Panc1 (cell line): ENCODE measurements at regions not wholly inside any gene's neighbourhood (a gene's known extent, or its start where the extent isn't known, plus 50 kb on each side); places are given as distances from the start of the nearest gene placed in this dataset.
A peak's percentile ranks its signal among the peaks of the same experiment; 100 is the strongest.

ENCODE experiments used
- ATAC-seq: fragments of 200-7000 bp; cut with Tn5 transposase; 2 replicates; pipeline ENCODE4 v1.9.1; 2020; ENCODE audit warnings: mild to moderate bottlenecking, moderate library complexity
- BruUV-seq: library from RNA; stranded (reverse); fragments of 400-500 nt; replicated peaks from 2 replicates; lab custom pipeline; 2021; lab: Mats Ljungman, UMichigan
- CTCF ChIA-PET: fragments of 300-600 bp; sonication (Branson Sonifier 250); formaldehyde crosslinking; loops from one replicate; lab custom pipeline; 2022; ENCODE audit warnings: antibody characterized with exemption; lab: Charles Lee
- POLR2A ChIA-PET: fragments of 300-600 bp; sonication (Branson Sonifier 250); formaldehyde crosslinking; loops from one replicate; lab custom pipeline; 2022; ENCODE audit warnings: antibody characterized with exemption; lab: Charles Lee
- DNase-seq: peaks from one replicate; pipeline ENCODE4 v3.0.0-alpha.2; 2010; ENCODE audit warnings: low read depth, low spot score
- H3K27ac ChIP-seq: 2 replicates; pipeline ENCODE4 v1.5.1; 2011; ENCODE audit warnings: mild to moderate bottlenecking, low read length, inconsistent platforms
- H3K27me3 ChIP-seq: fragments of 200-500 bp; sonication (Bioruptor generic); 2 replicates; pipeline ENCODE4 v1.6.0; 2014; ENCODE audit warnings: low read length, inconsistent platforms; ENCODE audit not compliant: control insufficient read depth, insufficient read depth
- H3K36me3 ChIP-seq: fragments of 200-500 bp; sonication (Bioruptor generic); 2 replicates; pipeline ENCODE4 v1.5.1; 2014; ENCODE audit warnings: inconsistent platforms, mild to moderate bottlenecking, low read length, moderate library complexity; ENCODE audit not compliant: control insufficient read depth, insufficient read depth
- H3K4me1 ChIP-seq: 2 replicates; pipeline ENCODE4 v1.5.1; 2011; ENCODE audit warnings: inconsistent platforms, mild to moderate bottlenecking, low read length, moderate library complexity; ENCODE audit not compliant: control insufficient read depth, insufficient read depth
- H3K4me3 ChIP-seq, 2 experiments: 2 replicates each; pipeline ENCODE4 v1.5.1; 2011 to 2012; ENCODE audit warnings: low read depth in 2 of 2, low read length in 2 of 2, mild to moderate bottlenecking in 2 of 2, inconsistent platforms in 1 of 2, moderate library complexity in 1 of 2
- H3K9me3 ChIP-seq: fragments of 200-500 bp; sonication (Bioruptor generic); 2 replicates; pipeline ENCODE4 v1.5.1; 2014; ENCODE audit warnings: low read depth, mild to moderate bottlenecking, inconsistent platforms, low read length, moderate library complexity; ENCODE audit not compliant: control insufficient read depth, insufficient read depth
- CTCF ChIP-seq: fragments of 450-650 bp; IDR thresholded peaks from 2 replicates; pipeline ENCODE4 v1.5.1; 2017; ENCODE audit warnings: mild to moderate bottlenecking
- POLR2AphosphoS5 ChIP-seq: IDR thresholded peaks from 2 replicates; pipeline ENCODE4 v1.6.1; 2012; ENCODE audit warnings: mild to moderate bottlenecking, low read depth, low read length, moderate library complexity
- SIN3A ChIP-seq: IDR thresholded peaks from 2 replicates; pipeline ENCODE4 v1.6.1; 2012; ENCODE audit warnings: low read depth, mild to moderate bottlenecking, low read length, moderate library complexity, borderline replicate concordance; ENCODE audit not compliant: insufficient read depth
- TCF7L2 ChIP-seq: IDR thresholded peaks from 2 replicates; pipeline ENCODE4 v1.6.1; 2011; ENCODE audit warnings: mild to moderate bottlenecking, low read depth, low read length, inconsistent platforms
- in situ Hi-C: cut with HindIII; loops from 2 replicates; pipeline ENCODE4 v1.10.0; 2016; ENCODE audit warnings: low sequenced_read_pairs, low pct_unique_long_range_greater_than_20kb
- intact Hi-C: fragments of 100-400 bp; cut with micrococcal nuclease; formaldehyde crosslinking; loops from one replicate; pipeline ENCODE4 v1.10.0; 2022; ENCODE audit not compliant: unreplicated experiment
- TF ChIP-seq, protein P1 (sequence below), 2 experiments: IDR thresholded peaks; 2 replicates each; pipeline ENCODE4 v1.6.1; 2011 to 2012; ENCODE audit warnings: low read depth in 2 of 2, control low read depth in 1 of 2, low read length in 1 of 2, mild to moderate bottlenecking in 1 of 2, moderate library complexity in 1 of 2; ENCODE audit not compliant: insufficient read depth in 1 of 2

DNA sequence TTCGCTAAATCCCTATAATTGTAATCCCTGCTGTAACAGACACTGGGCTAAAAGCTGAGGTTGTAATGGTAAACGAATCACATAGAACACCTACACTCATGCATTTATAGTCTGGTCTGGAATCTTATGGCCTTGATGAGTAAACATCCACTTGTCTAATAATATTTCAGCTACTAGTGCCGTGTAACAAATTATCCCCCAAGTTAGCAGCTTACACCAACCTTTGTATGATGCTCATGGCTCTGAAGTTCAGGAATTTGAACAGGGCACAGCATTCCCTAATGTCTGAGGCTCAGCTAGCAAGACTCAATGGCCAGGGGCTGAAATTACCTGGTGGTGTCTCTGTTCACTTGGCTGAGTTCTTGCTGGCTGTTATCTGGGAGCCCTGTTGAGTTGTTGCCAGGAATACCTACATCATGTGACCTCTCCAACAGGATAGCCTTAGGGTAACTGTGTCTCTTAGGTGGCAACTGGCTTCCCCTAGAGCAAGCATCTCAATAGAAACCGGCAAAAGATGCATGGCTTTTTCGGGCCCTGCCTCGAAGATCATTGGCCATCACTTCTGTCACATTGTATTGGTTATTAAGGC, 100.9 kb upstream of the TMEM170B start:
- Histone ChIP-seq H3K36me3 (no peaks in the 10 kb centered on the region), H3K4me3 (no peak overlapping the region), H3K9me3 (no peaks in the 10 kb centered on the region), H3K27me3 (no peaks in the 10 kb centered on the region), H3K4me1 (no peaks in the 10 kb centered on the region), H3K27ac (no peak overlapping the region)
- TF ChIP-seq, protein P1, sequence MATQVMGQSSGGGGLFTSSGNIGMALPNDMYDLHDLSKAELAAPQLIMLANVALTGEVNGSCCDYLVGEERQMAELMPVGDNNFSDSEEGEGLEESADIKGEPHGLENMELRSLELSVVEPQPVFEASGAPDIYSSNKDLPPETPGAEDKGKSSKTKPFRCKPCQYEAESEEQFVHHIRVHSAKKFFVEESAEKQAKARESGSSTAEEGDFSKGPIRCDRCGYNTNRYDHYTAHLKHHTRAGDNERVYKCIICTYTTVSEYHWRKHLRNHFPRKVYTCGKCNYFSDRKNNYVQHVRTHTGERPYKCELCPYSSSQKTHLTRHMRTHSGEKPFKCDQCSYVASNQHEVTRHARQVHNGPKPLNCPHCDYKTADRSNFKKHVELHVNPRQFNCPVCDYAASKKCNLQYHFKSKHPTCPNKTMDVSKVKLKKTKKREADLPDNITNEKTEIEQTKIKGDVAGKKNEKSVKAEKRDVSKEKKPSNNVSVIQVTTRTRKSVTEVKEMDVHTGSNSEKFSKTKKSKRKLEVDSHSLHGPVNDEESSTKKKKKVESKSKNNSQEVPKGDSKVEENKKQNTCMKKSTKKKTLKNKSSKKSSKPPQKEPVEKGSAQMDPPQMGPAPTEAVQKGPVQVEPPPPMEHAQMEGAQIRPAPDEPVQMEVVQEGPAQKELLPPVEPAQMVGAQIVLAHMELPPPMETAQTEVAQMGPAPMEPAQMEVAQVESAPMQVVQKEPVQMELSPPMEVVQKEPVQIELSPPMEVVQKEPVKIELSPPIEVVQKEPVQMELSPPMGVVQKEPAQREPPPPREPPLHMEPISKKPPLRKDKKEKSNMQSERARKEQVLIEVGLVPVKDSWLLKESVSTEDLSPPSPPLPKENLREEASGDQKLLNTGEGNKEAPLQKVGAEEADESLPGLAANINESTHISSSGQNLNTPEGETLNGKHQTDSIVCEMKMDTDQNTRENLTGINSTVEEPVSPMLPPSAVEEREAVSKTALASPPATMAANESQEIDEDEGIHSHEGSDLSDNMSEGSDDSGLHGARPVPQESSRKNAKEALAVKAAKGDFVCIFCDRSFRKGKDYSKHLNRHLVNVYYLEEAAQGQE (IDR thresholded peaks at IDR 0.05; ENCODE audit: insufficient read depth in 1 of 2, low read depth in 2 of 2, low read length in 1 of 2) = no peak
- TF ChIP-seq POLR2AphosphoS5 (no peak), TCF7L2 (no peak), CTCF (no peak), SIN3A (no peak)
- ChIA-PET CTCF (no interaction called here), POLR2A (no interaction called here)
- DNase-seq (no peak), ATAC-seq (no peak)
- no TSS peak for BruUV-seq
- in situ Hi-C loops = no loop called here
- intact Hi-C loops = no loop called here

DNA sequence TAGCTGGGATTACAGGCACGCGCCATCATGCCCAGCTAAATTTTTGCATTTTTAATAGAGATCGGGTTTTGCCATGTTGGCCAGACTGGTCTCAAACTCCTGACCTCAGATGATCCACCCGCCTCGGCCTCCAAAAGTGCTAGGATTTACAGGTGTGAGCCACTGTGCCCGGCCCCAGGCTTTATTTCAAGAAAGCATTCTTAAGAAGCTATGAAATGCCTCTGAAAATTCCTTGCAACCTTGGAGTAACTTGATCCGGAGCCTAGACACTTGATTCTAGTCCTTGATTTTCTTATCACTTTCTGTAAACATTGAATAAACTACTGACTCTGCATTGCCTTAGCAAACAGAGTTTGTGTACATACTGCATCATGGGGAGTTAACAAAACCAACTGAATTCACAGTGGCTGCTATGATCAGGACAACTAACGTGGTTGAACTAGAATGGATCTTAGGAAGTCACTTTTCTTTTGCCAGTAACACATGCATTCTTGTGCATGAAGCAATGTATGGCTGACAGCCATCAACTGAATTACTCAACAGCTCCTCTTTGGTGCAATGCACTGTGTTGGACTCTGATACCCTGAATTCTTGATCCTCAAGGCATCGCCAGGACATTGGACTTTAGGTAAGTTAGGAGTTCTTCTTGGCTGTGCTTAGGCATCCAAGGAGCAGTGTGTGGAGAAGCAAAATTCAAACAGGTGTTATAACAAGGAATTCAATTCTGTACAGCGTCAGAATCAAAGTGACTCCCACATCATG, 102.8 kb upstream of the TMEM170B start:
- no peaks in the 10 kb centered on the region for H3K9me3 ChIP-seq
- ChIA-PET CTCF (no interaction called here), POLR2A (no interaction called here)
- H3K27me3 ChIP-seq = no peaks in the 10 kb centered on the region
- H3K27ac ChIP-seq = no peak overlapping the region
- DNase-seq (no peak), ATAC-seq (peak; percentile 82)
- in situ Hi-C loops (no loop called here), intact Hi-C loops (no loop called here)
- H3K4me3 ChIP-seq = no peak overlapping the region
- no peak for TF ChIP-seq TCF7L2
- TF ChIP-seq, protein P1 (IDR thresholded peaks at IDR 0.05; ENCODE audit: insufficient read depth in 1 of 2, low read depth in 2 of 2, low read length in 1 of 2) = no peak
- TF ChIP-seq POLR2AphosphoS5 = no peak
- H3K4me1 ChIP-seq = no peaks in the 10 kb centered on the region
- no TSS peak for BruUV-seq
- H3K36me3 ChIP-seq = no peaks in the 10 kb centered on the region
